GM12874 (cell line): ENCODE measurements at regions not wholly inside any gene's neighbourhood (a gene's known extent, or its start where the extent isn't known, plus 50 kb on each side); places are given as distances from the start of the nearest gene placed in this dataset.

Source experiments
- TF ChIP-seq, protein P1 (sequence below): IDR thresholded peaks from 2 replicates; pipeline ENCODE4 v1.5.1; 2011; ENCODE audit warnings: low read depth, mild to moderate bottlenecking, control low read depth, low read length, moderate library complexity; ENCODE audit not compliant: insufficient read depth

DNA sequence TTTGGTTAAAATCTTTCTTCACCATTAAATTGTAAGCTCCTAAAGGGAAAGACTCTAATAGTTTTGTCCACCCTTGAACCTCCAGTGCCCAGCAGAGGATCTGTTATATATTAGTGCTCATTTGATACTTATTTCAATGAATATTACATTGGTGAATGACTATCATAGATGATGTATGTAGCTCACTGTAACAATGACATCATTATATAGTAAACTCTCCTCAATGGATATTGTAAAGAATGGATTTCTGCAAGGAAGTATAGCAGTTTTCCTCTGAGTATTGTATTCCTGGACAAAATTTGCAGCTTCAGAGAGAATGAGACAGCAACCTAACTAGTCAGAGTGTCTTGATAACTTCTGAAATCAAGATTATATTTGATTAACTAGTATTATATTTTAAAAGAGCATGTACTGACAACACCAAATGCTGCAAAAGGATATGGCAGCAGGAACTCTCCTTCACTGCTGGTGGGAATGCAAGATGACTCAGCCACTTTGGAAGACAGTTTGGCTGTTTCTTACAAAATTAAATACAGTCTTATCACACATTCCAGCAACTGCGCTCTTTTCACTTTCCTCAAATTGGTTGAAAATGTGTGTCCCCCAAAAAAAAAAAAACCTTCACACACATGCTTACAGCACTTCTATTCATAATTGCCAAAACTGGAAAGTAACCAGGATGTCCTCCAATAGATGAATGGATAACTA is 189.8 kb upstream of the OPRM1 start:
- TF ChIP-seq, protein P1, sequence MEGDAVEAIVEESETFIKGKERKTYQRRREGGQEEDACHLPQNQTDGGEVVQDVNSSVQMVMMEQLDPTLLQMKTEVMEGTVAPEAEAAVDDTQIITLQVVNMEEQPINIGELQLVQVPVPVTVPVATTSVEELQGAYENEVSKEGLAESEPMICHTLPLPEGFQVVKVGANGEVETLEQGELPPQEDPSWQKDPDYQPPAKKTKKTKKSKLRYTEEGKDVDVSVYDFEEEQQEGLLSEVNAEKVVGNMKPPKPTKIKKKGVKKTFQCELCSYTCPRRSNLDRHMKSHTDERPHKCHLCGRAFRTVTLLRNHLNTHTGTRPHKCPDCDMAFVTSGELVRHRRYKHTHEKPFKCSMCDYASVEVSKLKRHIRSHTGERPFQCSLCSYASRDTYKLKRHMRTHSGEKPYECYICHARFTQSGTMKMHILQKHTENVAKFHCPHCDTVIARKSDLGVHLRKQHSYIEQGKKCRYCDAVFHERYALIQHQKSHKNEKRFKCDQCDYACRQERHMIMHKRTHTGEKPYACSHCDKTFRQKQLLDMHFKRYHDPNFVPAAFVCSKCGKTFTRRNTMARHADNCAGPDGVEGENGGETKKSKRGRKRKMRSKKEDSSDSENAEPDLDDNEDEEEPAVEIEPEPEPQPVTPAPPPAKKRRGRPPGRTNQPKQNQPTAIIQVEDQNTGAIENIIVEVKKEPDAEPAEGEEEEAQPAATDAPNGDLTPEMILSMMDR: no peak

DNA sequence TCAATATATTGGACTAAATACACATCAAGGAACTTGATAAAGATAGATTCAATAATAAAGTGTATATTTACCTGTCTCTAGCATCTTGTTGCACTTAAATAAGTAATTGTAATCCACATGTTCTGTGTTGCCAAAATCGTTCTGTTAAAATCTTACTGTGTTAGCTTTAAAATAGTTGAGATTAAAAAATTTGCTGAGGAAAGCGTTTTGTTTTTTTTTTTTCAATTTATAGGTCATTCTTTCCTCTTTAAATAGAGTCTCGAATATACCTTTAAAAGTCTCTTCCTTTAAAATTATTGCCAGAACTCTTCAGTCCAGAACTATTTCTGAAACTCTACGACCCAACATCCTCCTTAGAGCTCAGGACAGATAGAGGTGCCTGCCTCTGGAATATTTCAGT is 195.6 kb upstream of the OPRM1 start:
- TF ChIP-seq, protein P1: no peak

DNA sequence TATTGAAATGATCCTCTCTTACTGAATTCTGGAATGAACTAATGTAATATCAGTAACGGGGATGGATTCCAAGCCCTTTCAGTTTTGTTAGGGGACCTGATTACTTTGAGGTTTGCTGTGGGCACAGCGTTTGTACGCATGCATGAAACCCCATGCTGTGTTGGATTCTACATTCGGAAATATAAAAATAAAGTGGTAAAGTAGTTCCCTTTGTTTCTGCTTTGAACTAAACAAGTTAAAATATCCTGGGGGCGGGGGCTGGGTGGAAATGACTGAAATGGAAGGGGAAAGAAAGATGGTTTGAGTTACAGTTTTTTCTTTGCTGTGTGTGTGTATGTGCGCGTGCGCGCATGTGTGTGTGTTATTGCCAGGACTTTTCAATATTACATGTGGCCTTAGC is 196.5 kb upstream of the OPRM1 start:
- TF ChIP-seq, protein P1: no peak

DNA sequence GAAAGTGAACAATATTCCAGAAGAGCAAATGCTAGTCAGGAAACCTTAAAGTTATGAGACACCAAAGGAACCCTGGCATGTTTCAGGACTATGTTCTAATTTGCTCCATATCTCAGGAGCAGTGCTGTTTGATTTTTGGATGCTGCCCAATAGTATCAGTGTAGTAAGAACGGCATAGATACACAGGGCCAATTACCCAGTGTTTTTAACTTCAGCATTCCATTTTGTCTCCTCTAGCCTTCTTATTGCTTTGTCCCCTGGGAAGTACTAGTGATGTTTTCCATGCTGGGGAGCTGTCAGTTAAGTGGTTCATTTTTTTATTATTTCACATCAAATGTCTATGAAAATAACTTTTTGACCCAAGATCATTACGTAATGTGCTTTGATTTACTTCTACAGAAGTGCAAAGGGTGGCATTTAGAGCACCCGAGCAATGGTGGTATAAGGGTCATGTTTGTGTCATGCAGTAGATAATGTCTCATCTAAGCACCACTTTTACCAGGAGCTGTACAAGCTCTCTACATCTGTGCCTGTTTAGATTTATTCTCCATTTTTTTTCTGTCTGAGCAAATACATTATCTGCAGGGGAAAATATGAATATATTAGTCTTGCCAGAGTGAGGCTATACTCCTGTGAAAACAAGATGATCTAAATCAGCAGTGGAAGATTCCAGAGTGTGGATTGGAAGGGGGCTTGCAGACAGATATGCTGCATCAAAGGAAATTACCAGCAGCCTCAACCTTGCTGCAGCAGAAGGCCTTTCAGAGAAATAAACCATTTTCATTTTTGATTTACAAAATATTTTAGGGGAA is 198.8 kb upstream of the OPRM1 start:
- TF ChIP-seq, protein P1: no peak

DNA sequence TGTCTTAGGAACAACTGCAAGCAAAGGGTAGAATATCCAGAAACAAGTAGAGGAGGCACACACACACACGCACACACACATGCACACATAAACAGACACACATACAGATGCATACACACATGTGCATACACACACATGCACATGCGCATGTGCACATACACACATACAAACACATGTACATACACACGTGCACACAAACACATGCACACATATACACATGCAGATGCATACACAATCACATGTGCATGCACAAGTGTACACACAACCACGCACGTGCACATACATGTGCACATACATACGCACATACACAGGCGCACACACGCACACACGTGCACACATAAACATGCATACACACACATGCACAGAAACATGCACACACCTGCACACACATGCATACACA is 206.5 kb upstream of the OPRM1 start:
- TF ChIP-seq, protein P1: no peak

DNA sequence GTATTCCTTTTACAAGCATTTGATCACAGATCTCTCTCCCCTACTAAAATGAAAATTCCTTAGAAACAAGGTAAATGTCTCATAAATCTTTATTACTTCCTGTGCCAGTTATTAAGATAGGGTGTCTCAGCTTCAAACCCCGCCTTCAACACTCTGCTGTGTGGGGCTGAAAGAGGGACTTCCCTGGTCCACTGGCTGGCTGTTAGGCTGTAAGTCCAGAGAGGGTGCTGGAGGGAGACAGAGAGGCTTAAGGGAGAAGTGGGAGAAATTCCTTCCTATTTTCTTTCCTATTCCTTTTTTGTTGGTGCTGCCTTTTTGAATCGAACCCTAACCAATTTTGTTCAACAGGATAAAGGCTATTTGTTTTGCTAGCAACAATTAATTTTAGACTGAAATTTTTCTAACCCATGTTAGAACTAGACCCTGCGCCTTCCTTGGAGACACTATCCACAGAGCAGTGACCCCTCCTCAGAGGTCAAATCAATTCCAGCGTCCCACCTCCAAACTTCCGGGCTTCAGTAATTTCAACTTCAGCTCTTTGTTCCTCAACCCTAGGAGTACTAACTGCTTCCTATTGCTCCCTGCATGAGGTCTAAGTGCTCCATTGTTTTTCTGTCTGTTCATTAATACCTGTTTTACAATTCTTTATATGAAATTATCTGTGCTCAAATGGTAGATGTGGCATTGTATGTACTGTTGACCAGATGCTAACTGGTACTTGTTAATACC is 207.5 kb upstream of the OPRM1 start:
- TF ChIP-seq, protein P1: no peak

DNA sequence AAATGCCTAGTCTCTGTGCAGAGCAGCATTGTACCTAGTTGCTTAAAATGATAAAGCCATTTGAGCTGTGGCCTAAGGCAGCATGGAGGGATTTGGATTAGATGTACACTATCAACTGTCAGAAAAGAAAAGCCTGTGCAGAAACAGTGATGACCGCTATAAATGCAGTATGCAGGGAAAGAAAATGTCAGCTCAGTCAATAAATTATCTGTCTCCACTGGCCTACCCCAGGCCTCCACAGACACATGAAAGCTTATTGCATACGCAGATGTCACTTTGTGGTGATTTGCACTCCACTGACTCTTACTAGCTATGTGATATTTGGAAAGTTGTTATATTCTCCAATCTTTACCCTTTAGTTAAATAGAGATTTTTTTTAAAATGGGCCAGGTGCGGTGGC is 221.9 kb upstream of the OPRM1 start:
- TF ChIP-seq, protein P1: no peak
